HG03378 (cell line): ENCODE measurements at regions not wholly inside any gene's neighbourhood (a gene's known extent, or its start where the extent isn't known, plus 50 kb on each side); places are given as distances from the start of the nearest gene placed in this dataset.

Experiments
- ATAC-seq: cut with Tn5 transposase; IDR thresholded peaks from one replicate; pipeline ENCODE4 v1.9.1; 2021; ENCODE audit warnings: mild to moderate bottlenecking, moderate library complexity; ENCODE audit not compliant: unreplicated experiment

GRCh38 chr2:219878516-219878915 is 251.1 kb downstream of the SLC4A3 start:
- ATAC-seq, result no peak

- no peak for ATAC-seq
Measured at GRCh38 chr2:219881851-219882250, 254.4 kb downstream of the SLC4A3 start.

GRCh38 chr2:219886615-219887014 is 259.2 kb downstream of the SLC4A3 start:
- ATAC-seq, result no peak

- ATAC-seq, result no peak
Measured at GRCh38 chr2:219887870-219888269, 260.4 kb downstream of the SLC4A3 start.

- no peak for ATAC-seq
Measured at GRCh38 chr2:219893541-219893940, 266.1 kb downstream of the SLC4A3 start.

GRCh38 chr2:219897456-219897855 is 270.0 kb downstream of the SLC4A3 start:
- ATAC-seq, result no peak

GRCh38 chr2:219901155-219901554 is 273.7 kb downstream of the SLC4A3 start:
- ATAC-seq, result no peak

GRCh38 chr2:219902891-219903552 is 275.6 kb downstream of the SLC4A3 start:
- ATAC-seq, result no peak

GRCh38 chr2:219905640-219906039 is 278.2 kb downstream of the SLC4A3 start:
- no peak for ATAC-seq

- no peak for ATAC-seq
Measured at GRCh38 chr2:219906114-219907010, 278.9 kb downstream of the SLC4A3 start.

GRCh38 chr2:219907011-219907365 is 279.6 kb downstream of the SLC4A3 start:
- no peak for ATAC-seq

GRCh38 chr2:219908538-219908937 is 281.1 kb downstream of the SLC4A3 start:
- ATAC-seq, result no peak

GRCh38 chr2:219911541-219911940 is 284.1 kb downstream of the SLC4A3 start:
- ATAC-seq, result no peak

- ATAC-seq, result no peak
Measured at GRCh38 chr2:219912491-219912921, 285.1 kb downstream of the SLC4A3 start.

- no peak for ATAC-seq
Measured at GRCh38 chr2:219914577-219914976, 287.1 kb downstream of the SLC4A3 start.

GRCh38 chr2:219916281-219916680 is 288.9 kb downstream of the SLC4A3 start:
- ATAC-seq, result no peak

- ATAC-seq, result no peak
Measured at GRCh38 chr2:219916726-219917440, 289.5 kb downstream of the SLC4A3 start.

- ATAC-seq, result no peak
Measured at GRCh38 chr2:219918254-219918653, 290.8 kb downstream of the SLC4A3 start.

GRCh38 chr2:219918944-219919343 is 291.5 kb downstream of the SLC4A3 start:
- ATAC-seq, result no peak

- no peak for ATAC-seq
Measured at GRCh38 chr2:219919506-219919905, 292.1 kb downstream of the SLC4A3 start.

GRCh38 chr2:219929835-219930234 is 302.4 kb downstream of the SLC4A3 start:
- no peak for ATAC-seq

GRCh38 chr2:219939647-219940046 is 312.2 kb downstream of the SLC4A3 start:
- no peak for ATAC-seq
